GM23248 (cell line): ENCODE measurements at regions not wholly inside any gene's neighbourhood (a gene's known extent, or its start where the extent isn't known, plus 50 kb on each side); places are given as distances from the start of the nearest gene placed in this dataset.

Source experiments
- DNase-seq: peaks from one replicate; pipeline ENCODE4 v3.0.0-alpha.2; 2015
- H2AFZ ChIP-seq: fragments of 200-600 bp; sonication (generic); 2 replicates; pipeline ENCODE4 v1.6.1; 2016; ENCODE audit warnings: antibody characterized with exemption
- H3F3A ChIP-seq: fragments of 200-600 bp; sonication (generic); 2 replicates; pipeline ENCODE4 v1.6.1; 2016; ENCODE audit warnings: mild to moderate bottlenecking, antibody characterized with exemption, mixed run types; ENCODE audit not compliant: insufficient read depth
- H3K27ac ChIP-seq: fragments of 200-600 bp; sonication (generic); 2 replicates; pipeline ENCODE4 v1.5.1; 2016; ENCODE audit warnings: mild to moderate bottlenecking
- H3K27me3 ChIP-seq: fragments of 200-600 bp; sonication (generic); replicated peaks from 2 replicates; pipeline ENCODE4 v1.6.1; 2016; ENCODE audit warnings: mild to moderate bottlenecking; ENCODE audit not compliant: insufficient read depth
- H3K36me3 ChIP-seq: fragments of 200-600 bp; sonication (generic); 2 replicates; pipeline ENCODE4 v1.6.1; 2016; ENCODE audit warnings: low read depth, mild to moderate bottlenecking
- H3K4me1 ChIP-seq: fragments of 200-600 bp; sonication (generic); 2 replicates; pipeline ENCODE4 v1.6.1; 2016; ENCODE audit warnings: mild to moderate bottlenecking; ENCODE audit not compliant: insufficient read depth
- H3K4me2 ChIP-seq: fragments of 200-600 bp; sonication (generic); one replicate; pipeline ENCODE4 v1.6.1; 2016; ENCODE audit warnings: mild to moderate bottlenecking; ENCODE audit not compliant: unreplicated experiment
- H3K4me3 ChIP-seq: fragments of 200-600 bp; sonication (generic); 2 replicates; pipeline ENCODE4 v1.5.1; 2016; ENCODE audit warnings: mild to moderate bottlenecking
- H3K79me2 ChIP-seq: fragments of 200-600 bp; sonication (generic); 2 replicates; pipeline ENCODE4 v1.6.1; 2016; ENCODE audit warnings: mild to moderate bottlenecking; ENCODE audit not compliant: insufficient read depth
- H3K9ac ChIP-seq: fragments of 200-600 bp; sonication (generic); 2 replicates; pipeline ENCODE4 v1.6.1; 2016; ENCODE audit warnings: mild to moderate bottlenecking
- H3K9me2 ChIP-seq: fragments of 200-600 bp; sonication (generic); 2 replicates; pipeline ENCODE4 v1.6.1; 2016; ENCODE audit warnings: mixed run types, mild to moderate bottlenecking, moderate library complexity; ENCODE audit not compliant: insufficient read depth
- H3K9me3 ChIP-seq: fragments of 200-600 bp; sonication (generic); one replicate; pipeline ENCODE4 v1.6.1; 2017; ENCODE audit warnings: low read depth
- H4K20me1 ChIP-seq: fragments of 200-600 bp; sonication (generic); 2 replicates; pipeline ENCODE4 v1.6.0; 2016; ENCODE audit not compliant: insufficient read depth
- EZH2 ChIP-seq: fragments of 200-600 bp; sonication (generic); IDR thresholded peaks from 2 replicates; pipeline ENCODE4 v1.6.1; 2018; ENCODE audit warnings: antibody characterized with exemption, mild to moderate bottlenecking; ENCODE audit not compliant: insufficient read depth, poor library complexity, severe bottlenecking
- EZH2phosphoT487 ChIP-seq: fragments of 200-600 bp; sonication (generic); IDR thresholded peaks from 2 replicates; pipeline ENCODE4 v1.6.1; 2018; ENCODE audit warnings: antibody characterized with exemption, moderate library complexity, mild to moderate bottlenecking, low read depth; ENCODE audit not compliant: insufficient read depth
- WGBS, 2 experiments: methylation state at CpG; one replicate each; pipeline ENCODE4 v1.1.6; 2015 to 2017; ENCODE audit warnings: low lambda C conversion rate in 2 of 2, low coverage in 1 of 2; ENCODE audit errors: missing lambda C conversion rate in 2 of 2; 5-methylcytosine and 5-hydroxymethylcytosine counted together
- in situ Hi-C: fragments of 300-500 bp; cut with MboI; formaldehyde crosslinking; loops from 2 replicates; pipeline ENCODE4 v1.15.0; 2020

- in situ Hi-C loops: no loop called here
- Histone ChIP-seq H3K4me3 (no peak overlapping the region), H3F3A (no peaks in the 10 kb centered on the region), H3K27ac (no peak overlapping the region), H4K20me1 (no peaks in the 10 kb centered on the region), H2AFZ (no peak overlapping the region), H3K4me2 (no peak overlapping the region), H3K9ac (no peak overlapping the region), H3K79me2 (no peaks in the 10 kb centered on the region), H3K9me2 (no peaks in the 10 kb centered on the region), H3K27me3 (no peaks in the 10 kb centered on the region), H3K9me3 (no peaks in the 10 kb centered on the region), H3K4me1 (no peaks in the 10 kb centered on the region), H3K36me3 (no peaks in the 10 kb centered on the region)
- no peak for DNase-seq
- TF ChIP-seq EZH2: no peak
- no peak for TF ChIP-seq EZH2phosphoT487
- WGBS, 2 experiments: 42 to 50% methylated on average over 1 of the region's 1 CpG
These were observed 200.6 kb downstream of the SEMA6D start for GRCh38 chr15:47917881-47918280.

DNA sequence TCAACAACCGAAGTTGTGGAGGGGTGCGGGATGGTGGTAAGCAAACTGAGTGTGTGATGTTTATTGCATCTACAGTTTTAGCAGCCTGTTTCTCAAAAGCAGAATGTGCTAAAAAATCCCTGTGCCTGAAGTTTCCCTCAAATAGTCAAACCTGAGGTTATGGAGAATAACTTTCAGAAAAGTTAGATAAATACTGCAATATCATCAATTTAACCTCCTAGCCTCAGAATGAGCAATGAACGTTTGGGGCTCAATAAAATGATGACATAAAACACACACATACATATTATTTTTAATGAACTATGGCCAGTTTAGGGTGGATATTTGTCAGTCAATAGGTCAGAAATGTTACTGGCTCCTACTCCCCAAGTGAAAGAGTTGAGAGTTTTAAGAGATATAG lies 201.6 kb downstream of the SEMA6D start:
- 62 to 72% methylated on average over 3 of the region's 3 CpGs for WGBS, 2 experiments
- H4K20me1 ChIP-seq: no peaks in the 10 kb centered on the region
- H3F3A ChIP-seq: no peaks in the 10 kb centered on the region
- no peaks in the 10 kb centered on the region for H3K9me2 ChIP-seq
- no peaks in the 10 kb centered on the region for H3K9me3 ChIP-seq
- H3K27ac ChIP-seq: no peak overlapping the region
- H3K79me2 ChIP-seq: no peaks in the 10 kb centered on the region
- no peaks in the 10 kb centered on the region for H3K36me3 ChIP-seq
- TF ChIP-seq EZH2phosphoT487: no peak
- in situ Hi-C loops: no loop called here
- no peak overlapping the region for H2AFZ ChIP-seq
- no peaks in the 10 kb centered on the region for H3K4me1 ChIP-seq
- no peak for DNase-seq
- H3K4me2 ChIP-seq: no peak overlapping the region
- H3K4me3 ChIP-seq: no peak overlapping the region
- H3K9ac ChIP-seq: no peak overlapping the region
- no peaks in the 10 kb centered on the region for H3K27me3 ChIP-seq

- H3K27ac ChIP-seq: no peak overlapping the region
- no peak for DNase-seq
- no peak overlapping the region for H2AFZ ChIP-seq
- H3K9ac ChIP-seq: no peak overlapping the region
- H3K4me3 ChIP-seq: no peak overlapping the region
- no peaks in the 10 kb centered on the region for H3K4me1 ChIP-seq
- H3F3A ChIP-seq: no peaks in the 10 kb centered on the region
- in situ Hi-C loops: no loop called here
- no peak overlapping the region for H3K4me2 ChIP-seq
- no peaks in the 10 kb centered on the region for H3K79me2 ChIP-seq
- WGBS, 2 experiments: 55 to 57% methylated on average over 4 of the region's 4 CpGs
- H3K36me3 ChIP-seq: no peaks in the 10 kb centered on the region
- no peaks in the 10 kb centered on the region for H3K9me3 ChIP-seq
- H4K20me1 ChIP-seq: no peaks in the 10 kb centered on the region
- H3K27me3 ChIP-seq: no peaks in the 10 kb centered on the region
- H3K9me2 ChIP-seq: no peaks in the 10 kb centered on the region
- TF ChIP-seq EZH2phosphoT487 (no peak), EZH2 (no peak)
These were observed 196.4 kb upstream of the SLC24A5 start for GRCh38 chr15:47924381-47924780.

- Histone ChIP-seq H3K27ac (no peak overlapping the region), H4K20me1 (no peaks in the 10 kb centered on the region), H3K4me2 (no peak overlapping the region), H3K4me3 (no peak overlapping the region), H3K9me2 (no peaks in the 10 kb centered on the region), H3K27me3 (no peaks in the 10 kb centered on the region), H2AFZ (no peak overlapping the region), H3K9me3 (no peaks in the 10 kb centered on the region), H3K4me1 (no peaks in the 10 kb centered on the region), H3K9ac (no peak overlapping the region), H3K79me2 (no peaks in the 10 kb centered on the region), H3F3A (no peaks in the 10 kb centered on the region), H3K36me3 (no peaks in the 10 kb centered on the region)
- in situ Hi-C loops: no loop called here
- TF ChIP-seq EZH2 (no peak), EZH2phosphoT487 (no peak)
- WGBS, 2 experiments: 38 to 46% methylated on average over 6 of the region's 6 CpGs
- no peak for DNase-seq
These were observed 191.5 kb upstream of the SLC24A5 start for GRCh38 chr15:47929138-47929803.

GRCh38 chr15:47932261-47932660 lies 188.5 kb upstream of the SLC24A5 start:
- Histone ChIP-seq H3K9me3 (no peaks in the 10 kb centered on the region), H4K20me1 (no peaks in the 10 kb centered on the region), H3K4me2 (no peak overlapping the region), H2AFZ (no peak overlapping the region), H3K9ac (no peak overlapping the region), H3K79me2 (no peaks in the 10 kb centered on the region), H3K27ac (no peak overlapping the region), H3K9me2 (no peaks in the 10 kb centered on the region), H3F3A (no peaks in the 10 kb centered on the region), H3K4me1 (no peaks in the 10 kb centered on the region), H3K36me3 (no peaks in the 10 kb centered on the region), H3K4me3 (no peak overlapping the region), H3K27me3 (no peaks in the 10 kb centered on the region)
- TF ChIP-seq EZH2phosphoT487 (no peak), EZH2 (no peak)
- 57 to 72% methylated on average over 3 of the region's 3 CpGs for WGBS, 2 experiments
- no peak for DNase-seq
- in situ Hi-C loops: no loop called here
